ENCODE measurements at regions not wholly inside any gene's neighbourhood (a gene's known extent, or its start where the extent isn't known, plus 50 kb on each side); places are given as distances from the start of the nearest gene placed in this dataset.
A peak's percentile ranks its signal among the peaks of the same experiment; 100 is the strongest.
"Not testable (repeated sequence)": the region's sequence is repeated elsewhere in the genome, so short reads cannot be mapped to it uniquely, and the experiment has no call there.

- H3K36me3 ChIP-seq (replicated peaks in 1 of 2; ENCODE audit: control insufficient read depth in 1 of 2, insufficient read depth in 2 of 2, low read length in 2 of 2); in situ Hi-C loops (cut with HindIII; ENCODE audit: extremely low pct_ligation_motif_present, low pct_unique_long_range_greater_than_20kb); DNase-seq (ENCODE audit: low spot score); intact Hi-C loops (cut with micrococcal nuclease; ENCODE audit: unreplicated experiment); H3K79me2 ChIP-seq (ENCODE audit: insufficient read depth, low read length); H3K9ac ChIP-seq (ENCODE audit: insufficient read depth, low read depth, low read length); CTCF ChIA-PET (ENCODE audit: low intra/inter-chr PET ratio, low total read pairs); H3K27ac ChIP-seq (ENCODE audit: extremely low read length, insufficient read depth, low read length); H3K4me1 ChIP-seq (ENCODE audit: insufficient read depth, low read length); H4K20me1 ChIP-seq (ENCODE audit: insufficient read depth, low read length); H2AFZ ChIP-seq (ENCODE audit: low read length); FAIRE-seq; BruUV-seq (replicated peaks); POLR2A ChIA-PET; H3K9me3 ChIP-seq (ENCODE audit: low read length); ATAC-seq; H3K4me3 ChIP-seq (replicated peaks in 1 of 3; ENCODE audit: insufficient read depth in 1 of 3, low read depth in 2 of 3, low read length in 3 of 3); H3K4me2 ChIP-seq (ENCODE audit: low read depth, low read length); H3K27me3 ChIP-seq (ENCODE audit: control insufficient read depth in 1 of 2, insufficient read depth in 2 of 2, low read length in 2 of 2): not testable (repeated sequence)
- 70% methylated on average over 17 of the region's 62 CpGs for WGBS (ENCODE audit: low lambda C conversion rate)
Observed at GRCh38 chr1:143905214-143906179, 66.3 kb downstream of the FAM72C start.

GRCh38 chr1:143904622-143904979 lies 67.2 kb downstream of the FAM72C start:
- POLR2A ChIA-PET; DNase-seq (ENCODE audit: low spot score); FAIRE-seq; H3K27ac ChIP-seq (ENCODE audit: extremely low read length, insufficient read depth, low read length); in situ Hi-C loops (cut with HindIII; ENCODE audit: extremely low pct_ligation_motif_present, low pct_unique_long_range_greater_than_20kb); BruUV-seq (replicated peaks); H3K4me2 ChIP-seq (ENCODE audit: low read depth, low read length); ATAC-seq; H3K79me2 ChIP-seq (ENCODE audit: insufficient read depth, low read length); H3K9ac ChIP-seq (ENCODE audit: insufficient read depth, low read depth, low read length); H3K9me3 ChIP-seq (ENCODE audit: low read length); intact Hi-C loops (cut with micrococcal nuclease; ENCODE audit: unreplicated experiment); CTCF ChIA-PET (ENCODE audit: low intra/inter-chr PET ratio, low total read pairs); H3K27me3 ChIP-seq (ENCODE audit: control insufficient read depth in 1 of 2, insufficient read depth in 2 of 2, low read length in 2 of 2); H2AFZ ChIP-seq (ENCODE audit: low read length); H3K4me3 ChIP-seq (replicated peaks in 1 of 3; ENCODE audit: insufficient read depth in 1 of 3, low read depth in 2 of 3, low read length in 3 of 3); H3K36me3 ChIP-seq (replicated peaks in 1 of 2; ENCODE audit: control insufficient read depth in 1 of 2, insufficient read depth in 2 of 2, low read length in 2 of 2); H4K20me1 ChIP-seq (ENCODE audit: insufficient read depth, low read length); H3K4me1 ChIP-seq (ENCODE audit: insufficient read depth, low read length): not testable (repeated sequence)
- 64% methylated on average over 12 of the region's 12 CpGs for WGBS (ENCODE audit: low lambda C conversion rate)

- DNase-seq (ENCODE audit: low spot score); BruUV-seq (replicated peaks); POLR2A ChIA-PET; H2AFZ ChIP-seq (ENCODE audit: low read length); H3K4me2 ChIP-seq (ENCODE audit: low read depth, low read length); H4K20me1 ChIP-seq (ENCODE audit: insufficient read depth, low read length); H3K27ac ChIP-seq (ENCODE audit: extremely low read length, insufficient read depth, low read length); FAIRE-seq; in situ Hi-C loops (cut with HindIII; ENCODE audit: extremely low pct_ligation_motif_present, low pct_unique_long_range_greater_than_20kb); intact Hi-C loops (cut with micrococcal nuclease; ENCODE audit: unreplicated experiment); H3K9me3 ChIP-seq (ENCODE audit: low read length); H3K27me3 ChIP-seq (ENCODE audit: control insufficient read depth in 1 of 2, insufficient read depth in 2 of 2, low read length in 2 of 2); H3K36me3 ChIP-seq (replicated peaks in 1 of 2; ENCODE audit: control insufficient read depth in 1 of 2, insufficient read depth in 2 of 2, low read length in 2 of 2); H3K4me3 ChIP-seq (replicated peaks in 1 of 3; ENCODE audit: insufficient read depth in 1 of 3, low read depth in 2 of 3, low read length in 3 of 3); H3K9ac ChIP-seq (ENCODE audit: insufficient read depth, low read depth, low read length); H3K4me1 ChIP-seq (ENCODE audit: insufficient read depth, low read length); H3K79me2 ChIP-seq (ENCODE audit: insufficient read depth, low read length); CTCF ChIA-PET (ENCODE audit: low intra/inter-chr PET ratio, low total read pairs): not testable (repeated sequence)
- ATAC-seq, result peak; percentile 28; the same call in 1 of the 3 replicates
- WGBS (ENCODE audit: low lambda C conversion rate), result 46% methylated on average over 19 of the region's 48 CpGs
Observed at GRCh38 chr1:143903899-143904621, 67.7 kb downstream of the FAM72C start.

GRCh38 chr1:143896377-143896776 lies 75.4 kb downstream of the FAM72C start:
- H3K79me2 ChIP-seq (ENCODE audit: insufficient read depth, low read length); intact Hi-C loops (cut with micrococcal nuclease; ENCODE audit: unreplicated experiment); H3K9me3 ChIP-seq (ENCODE audit: low read length); H2AFZ ChIP-seq (ENCODE audit: low read length); H4K20me1 ChIP-seq (ENCODE audit: insufficient read depth, low read length); CTCF ChIA-PET (ENCODE audit: low intra/inter-chr PET ratio, low total read pairs); H3K27me3 ChIP-seq (ENCODE audit: control insufficient read depth in 1 of 2, insufficient read depth in 2 of 2, low read length in 2 of 2); H3K4me3 ChIP-seq (replicated peaks in 1 of 3; ENCODE audit: insufficient read depth in 1 of 3, low read depth in 2 of 3, low read length in 3 of 3); in situ Hi-C loops (cut with HindIII; ENCODE audit: extremely low pct_ligation_motif_present, low pct_unique_long_range_greater_than_20kb); FAIRE-seq; H3K4me2 ChIP-seq (ENCODE audit: low read depth, low read length); H3K27ac ChIP-seq (ENCODE audit: extremely low read length, insufficient read depth, low read length); H3K4me1 ChIP-seq (ENCODE audit: insufficient read depth, low read length); BruUV-seq (replicated peaks); ATAC-seq; DNase-seq (ENCODE audit: low spot score); H3K9ac ChIP-seq (ENCODE audit: insufficient read depth, low read depth, low read length); H3K36me3 ChIP-seq (replicated peaks in 1 of 2; ENCODE audit: control insufficient read depth in 1 of 2, insufficient read depth in 2 of 2, low read length in 2 of 2); POLR2A ChIA-PET: not testable (repeated sequence)
- WGBS (ENCODE audit: low lambda C conversion rate), result no CpG with 5 or more reads among the region's 1 CpG
